ENCODE measurements at regions not wholly inside any gene's neighbourhood (a gene's known extent, or its start where the extent isn't known, plus 50 kb on each side); places are given as distances from the start of the nearest gene placed in this dataset.

GRCh38 chr16:17994027-17994426 is 342.5 kb downstream of the NPIPA8 start:
- no peak for TF ChIP-seq CTCF (IDR thresholded peaks at IDR 0.05)
- no peak for TF ChIP-seq EP300 (IDR thresholded peaks at IDR 0.05)
- no peak for TF ChIP-seq POLR2A (IDR thresholded peaks at IDR 0.05; ENCODE audit: low read depth)
- TF ChIP-seq POLR2AphosphoS5 (IDR thresholded peaks at IDR 0.05) = no peak
